DMS153 (cell line): ENCODE measurements at regions not wholly inside any gene's neighbourhood (a gene's known extent, or its start where the extent isn't known, plus 50 kb on each side); places are given as distances from the start of the nearest gene placed in this dataset.
A peak's percentile ranks its signal among the peaks of the same experiment; 100 is the strongest.

ENCODE experiments used
- DNase-seq: peaks from one replicate; lab custom pipeline; 2025; lab: John Stamatoyannopoulos, UW

DNA sequence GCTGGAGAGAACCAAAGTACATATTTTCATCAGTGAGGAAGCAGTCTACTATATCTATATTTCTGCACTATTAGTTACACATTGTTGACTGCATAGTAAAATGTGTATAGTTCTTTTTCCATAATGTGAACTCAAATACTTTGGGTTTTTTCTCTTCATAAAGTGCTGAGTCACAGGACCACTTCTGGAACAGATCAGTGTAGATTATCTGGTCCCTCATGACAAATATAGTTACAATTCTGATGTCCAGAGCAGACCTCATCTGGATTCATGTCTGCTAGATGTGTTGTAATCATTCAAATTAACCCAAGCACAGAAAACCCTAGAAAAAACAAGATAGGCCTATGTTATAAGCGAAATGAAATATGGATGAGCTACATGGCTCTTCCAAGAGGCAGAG lies 171.4 kb downstream of the SUCLA2 start:
- no peak for DNase-seq

DNA sequence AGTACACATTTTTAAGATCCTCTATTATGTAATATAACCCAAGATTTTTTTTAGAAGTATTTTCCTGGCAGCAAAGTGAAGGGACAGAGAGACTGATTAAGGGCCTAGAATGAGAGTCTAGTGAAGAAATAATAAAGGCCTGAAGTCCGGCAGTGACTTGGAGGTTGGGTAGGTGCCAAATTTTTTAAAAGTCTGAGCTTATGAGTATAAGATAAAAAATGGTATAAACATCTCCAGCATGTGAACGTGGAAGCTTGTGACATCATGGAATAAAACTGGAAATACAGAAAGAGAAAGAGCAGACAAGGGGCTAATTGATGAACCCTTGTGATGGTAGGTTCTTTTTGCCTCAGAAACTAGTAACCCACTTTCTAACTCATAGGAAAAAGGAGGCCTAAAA lies 174.6 kb downstream of the SUCLA2 start:
- no peak for DNase-seq

DNA sequence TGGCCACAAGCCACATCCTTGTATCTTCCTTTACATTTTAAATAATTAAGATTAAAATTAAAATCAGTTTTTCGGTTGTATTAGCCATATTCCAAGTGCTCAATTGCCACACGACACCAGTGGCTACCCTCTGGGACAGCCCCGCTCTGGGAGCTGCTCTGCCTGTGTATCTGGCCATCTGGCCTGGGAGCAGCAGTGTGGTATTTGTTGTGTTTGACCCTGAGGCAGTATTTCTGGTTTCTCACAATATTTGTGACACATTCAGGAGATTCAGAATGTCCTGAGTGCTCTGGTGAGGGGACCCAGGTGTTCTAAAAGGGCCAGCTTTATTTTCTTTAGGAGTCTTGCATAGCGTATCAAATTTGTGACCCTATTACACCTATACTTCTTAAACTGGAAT lies 179.0 kb downstream of the SUCLA2 start:
- no peak for DNase-seq

DNA sequence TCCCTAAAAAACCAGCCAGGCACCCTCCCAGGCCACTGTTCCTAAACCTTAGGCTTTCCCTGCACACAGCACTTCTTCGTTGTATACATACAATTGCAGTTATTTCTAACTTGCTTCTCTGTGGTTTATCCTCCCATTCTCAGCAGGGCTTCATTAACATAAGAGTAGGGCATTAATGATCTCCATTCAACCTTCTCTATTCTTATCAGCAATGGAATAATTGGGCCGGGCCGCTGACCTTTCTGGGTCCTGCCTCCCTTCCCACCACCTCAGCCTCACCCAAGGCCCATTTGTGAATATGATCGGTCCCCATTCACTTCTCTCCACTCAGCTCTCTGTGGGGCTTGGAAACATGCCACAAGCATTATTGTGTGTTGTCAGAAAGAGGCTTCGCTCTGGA lies 184.2 kb downstream of the SUCLA2 start:
- peak; percentile 39 for DNase-seq

DNA sequence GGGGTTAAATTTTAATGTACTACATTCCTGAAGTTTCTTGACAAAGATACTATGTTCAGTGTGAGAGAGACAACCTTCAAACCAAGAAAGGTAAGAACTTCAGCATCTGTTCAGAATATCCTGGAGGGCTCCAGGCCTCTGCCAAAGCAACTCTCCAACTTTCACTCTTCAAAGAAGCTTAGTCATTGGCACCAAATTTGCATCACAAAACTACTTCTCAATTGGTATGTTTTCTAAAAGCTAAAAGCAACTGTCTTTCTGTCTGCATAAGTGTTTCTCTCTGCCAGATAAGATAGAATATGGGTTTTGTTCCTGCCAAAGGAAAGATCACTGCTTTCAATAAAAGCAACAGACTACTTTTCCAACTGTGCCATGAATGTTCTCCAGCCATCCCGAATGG lies 187.4 kb downstream of the SUCLA2 start:
- no peak for DNase-seq

DNA sequence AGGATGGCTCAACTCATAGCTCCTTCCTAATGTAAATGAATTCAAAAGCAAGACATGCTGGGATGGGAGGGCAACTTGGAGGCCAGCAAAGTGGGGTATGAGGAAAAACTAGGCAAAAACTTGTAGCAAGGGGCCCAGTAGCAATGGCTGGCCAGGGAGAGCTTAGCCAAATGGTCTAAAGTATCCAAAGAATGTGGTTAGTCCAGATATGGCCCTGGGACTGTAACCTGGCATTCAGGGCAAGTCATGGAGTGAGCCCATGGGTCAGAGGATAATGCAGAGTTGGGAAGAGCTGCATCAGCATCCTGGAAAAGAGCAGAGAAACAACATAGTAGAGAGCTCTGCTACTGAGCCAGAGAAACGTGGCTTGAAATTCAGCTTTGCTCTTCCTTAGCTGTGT lies 191.7 kb downstream of the SUCLA2 start:
- no peak for DNase-seq

DNA sequence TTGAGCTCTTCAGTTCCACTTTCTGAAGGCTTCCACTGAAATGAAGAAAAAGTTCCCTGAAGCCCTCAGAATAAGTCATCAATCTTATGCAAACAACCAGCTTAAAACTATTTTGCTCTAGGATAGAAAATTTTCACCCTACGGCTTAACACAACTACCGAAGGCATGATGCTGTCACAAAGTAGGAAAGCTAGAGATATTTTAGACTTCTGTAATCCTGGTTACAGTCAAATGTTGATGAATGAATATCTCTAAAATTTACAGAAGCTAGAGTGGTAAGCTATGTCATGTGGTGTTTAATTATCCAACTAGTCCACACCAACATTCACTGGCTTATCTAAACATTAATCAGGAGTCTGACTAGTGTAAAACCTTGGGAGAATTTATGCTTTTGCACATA lies 197.9 kb downstream of the SUCLA2 start:
- no peak for DNase-seq

DNA sequence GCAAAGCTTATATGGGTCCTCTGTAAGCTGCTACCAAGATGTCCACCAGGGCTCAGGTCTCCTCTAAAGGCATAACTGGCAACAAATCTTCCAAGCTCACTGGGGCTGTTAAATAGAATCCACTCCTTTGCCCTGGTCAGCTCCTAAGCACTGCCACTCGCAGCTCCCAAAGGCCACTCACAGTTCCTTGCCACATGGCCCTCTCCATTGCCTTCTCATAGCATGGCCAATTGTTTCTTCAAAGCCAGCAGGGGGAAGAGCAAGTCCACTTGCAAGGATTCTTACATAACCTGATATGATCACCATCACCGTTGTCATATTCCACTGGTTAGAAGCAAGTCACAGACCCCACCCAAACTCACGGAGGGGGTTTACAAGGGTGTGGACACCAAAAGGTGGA lies 199.5 kb downstream of the SUCLA2 start:
- DNase-seq = no peak

DNA sequence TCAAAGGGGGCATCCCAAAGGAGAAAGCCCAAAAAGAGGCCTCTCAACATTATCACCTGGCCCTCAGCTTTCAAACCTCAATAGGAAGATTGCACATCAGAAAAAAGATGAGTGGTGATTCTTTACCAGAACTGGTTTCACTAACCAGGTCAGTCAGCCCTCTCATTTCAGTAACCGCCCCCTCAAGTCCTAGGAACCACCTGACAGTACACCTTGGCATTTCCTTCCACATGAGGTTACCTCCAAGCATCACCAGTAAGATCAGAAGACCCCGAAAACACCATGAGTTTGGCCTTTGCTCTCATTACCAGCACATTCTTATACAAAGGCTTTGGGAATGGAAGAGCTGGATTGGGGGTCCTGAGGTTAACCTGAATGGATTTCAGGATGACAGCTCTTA lies 200.5 kb downstream of the SUCLA2 start:
- DNase-seq = no peak

DNA sequence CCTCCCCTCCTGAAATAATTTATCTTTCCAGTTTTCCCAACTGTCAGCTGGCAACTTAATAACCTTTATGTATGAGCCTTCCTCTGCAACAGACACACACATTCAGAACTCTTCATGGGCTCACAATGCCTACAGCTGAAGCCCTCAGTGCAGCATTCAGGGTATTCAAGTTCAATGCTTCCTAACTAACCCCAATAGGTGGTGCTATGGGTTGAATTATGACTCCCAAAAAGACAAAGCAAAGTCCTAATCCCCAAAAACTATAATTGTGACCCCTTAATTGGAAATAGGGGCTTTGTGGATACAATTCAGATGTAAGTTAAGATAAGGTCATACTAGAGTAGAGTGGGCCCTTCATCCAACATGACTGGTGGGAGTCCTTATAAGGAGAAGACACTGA lies 202.2 kb downstream of the SUCLA2 start:
- DNase-seq = no peak

DNA sequence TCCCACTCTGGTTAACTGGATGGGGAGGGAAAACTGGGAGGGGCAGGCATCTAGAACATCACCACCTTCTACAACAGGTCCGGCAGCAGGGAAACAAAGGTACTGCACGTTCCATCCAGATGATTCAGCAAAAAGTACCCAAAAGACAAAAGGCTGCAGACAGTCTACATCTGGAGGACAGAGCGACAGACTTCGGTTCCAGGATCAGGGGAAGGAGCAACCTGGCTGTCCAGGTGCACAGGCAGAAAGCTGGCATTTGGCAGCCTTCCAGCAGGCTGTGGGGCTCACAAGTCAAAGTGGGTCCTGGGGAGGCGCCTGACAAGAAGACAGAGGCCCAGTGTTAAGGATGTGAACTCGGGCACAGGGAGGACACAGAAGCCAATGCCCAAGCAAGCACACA lies 202.9 kb downstream of the SUCLA2 start:
- DNase-seq = no peak

DNA sequence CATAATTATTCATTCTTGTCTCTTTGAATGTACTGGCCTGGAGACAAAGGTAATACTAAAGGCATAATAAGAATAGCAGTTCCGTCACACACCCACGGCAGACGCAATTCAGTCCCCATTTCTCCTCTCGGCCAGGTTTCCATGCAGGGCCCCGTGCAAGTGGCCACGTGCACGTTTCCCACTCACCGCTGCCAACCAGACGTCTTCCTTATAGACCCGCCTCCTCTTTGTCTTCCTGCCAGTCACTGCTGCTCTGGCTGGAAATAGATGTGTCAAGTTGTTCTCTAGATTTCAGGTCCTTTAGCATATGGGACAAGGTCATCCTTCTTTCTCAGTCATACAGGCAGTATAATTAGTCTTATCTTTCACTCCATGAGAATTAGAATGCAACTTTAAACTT lies 204.3 kb downstream of the SUCLA2 start:
- no peak for DNase-seq

DNA sequence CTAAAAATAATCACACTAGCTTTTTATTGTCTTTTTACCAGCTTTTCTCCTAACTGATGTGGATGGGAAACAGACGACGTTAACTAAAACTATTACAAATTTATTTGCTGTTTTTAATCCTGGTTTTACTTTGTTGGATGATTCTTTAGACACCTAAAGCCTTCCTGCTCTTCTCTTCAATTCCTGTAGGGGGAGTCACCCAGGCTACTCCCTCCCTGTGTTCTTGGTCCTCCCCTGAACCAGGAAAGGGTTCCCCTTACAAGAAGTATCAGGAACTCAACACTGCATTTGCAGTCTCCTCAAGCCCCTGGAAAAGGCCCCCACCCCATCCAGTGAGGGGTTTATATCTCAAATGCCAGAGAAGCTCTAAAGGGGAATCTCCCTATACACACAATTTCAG lies 206.1 kb downstream of the SUCLA2 start:
- DNase-seq = no peak

DNA sequence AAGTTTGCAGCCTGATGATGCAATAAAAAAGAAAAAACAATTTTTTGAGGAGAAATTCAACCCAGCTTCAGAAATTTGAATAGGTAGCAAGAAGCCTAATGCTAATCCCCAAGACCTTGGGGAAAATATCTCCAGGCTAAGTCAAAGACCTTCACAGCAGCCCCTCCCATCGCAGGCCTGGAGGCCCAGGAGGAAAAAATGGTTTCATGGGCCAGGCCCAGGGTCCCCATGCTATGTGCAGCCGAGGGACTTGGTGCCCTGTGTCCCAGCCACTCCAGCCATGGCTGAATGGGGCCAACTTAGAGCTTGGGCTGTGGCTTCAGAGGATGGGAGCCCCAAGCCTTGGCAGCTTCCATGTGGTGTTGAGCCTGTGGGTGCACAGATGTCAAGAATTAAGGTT lies 210.3 kb downstream of the SUCLA2 start:
- DNase-seq = no peak

DNA sequence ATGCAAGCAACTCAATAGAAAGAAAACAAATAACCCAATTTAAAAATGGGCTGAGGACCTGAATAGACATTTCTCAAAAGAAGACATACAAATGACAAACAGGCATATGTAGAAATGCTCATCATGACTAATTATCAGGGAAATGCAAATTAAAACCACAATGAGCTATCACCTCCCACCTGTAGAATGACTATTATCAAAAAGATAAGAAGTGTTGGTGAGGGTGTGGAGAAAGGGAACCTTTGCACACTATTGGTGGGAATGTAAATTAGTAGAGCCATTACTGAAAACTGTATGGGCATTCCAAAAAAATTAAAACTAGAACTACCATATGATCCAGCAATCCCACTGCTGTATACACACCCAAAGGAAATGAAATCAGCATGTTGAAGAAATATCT lies 212.2 kb downstream of the SUCLA2 start:
- no peak for DNase-seq

DNA sequence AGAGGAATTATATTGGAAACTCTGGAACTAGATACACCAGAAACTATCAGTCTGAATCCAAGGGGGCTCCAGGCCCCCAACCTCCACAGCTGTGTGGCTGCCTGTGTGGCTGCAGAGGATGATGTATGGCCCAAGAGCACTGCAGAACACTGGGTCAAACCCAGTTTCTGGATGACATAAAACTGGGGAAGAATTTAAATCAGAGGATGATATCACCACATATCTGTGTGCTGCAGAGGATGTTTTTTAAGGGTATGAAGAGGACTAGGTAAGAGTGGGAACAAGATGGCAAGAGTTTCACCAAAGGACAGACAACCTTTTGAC lies 226.4 kb downstream of the SUCLA2 start:
- DNase-seq = no peak

DNA sequence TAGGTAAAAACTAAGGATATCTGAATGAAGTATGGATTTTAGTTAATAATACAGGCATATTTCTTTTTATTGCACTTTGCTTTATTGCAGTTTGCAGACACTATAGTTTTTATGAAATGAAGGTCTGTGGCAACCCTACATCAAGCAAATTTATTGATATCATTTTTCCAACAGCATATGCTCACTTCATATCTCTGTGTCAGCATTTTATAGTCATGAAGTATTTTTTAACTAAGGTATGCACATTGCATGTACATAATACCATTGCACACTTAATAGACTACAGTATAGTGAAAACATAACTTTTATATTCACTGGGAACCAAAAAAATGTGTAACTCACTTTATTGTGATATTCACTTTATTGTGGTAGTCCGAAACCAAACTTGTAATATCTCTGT lies 236.3 kb downstream of the SUCLA2 start:
- no peak for DNase-seq

DNA sequence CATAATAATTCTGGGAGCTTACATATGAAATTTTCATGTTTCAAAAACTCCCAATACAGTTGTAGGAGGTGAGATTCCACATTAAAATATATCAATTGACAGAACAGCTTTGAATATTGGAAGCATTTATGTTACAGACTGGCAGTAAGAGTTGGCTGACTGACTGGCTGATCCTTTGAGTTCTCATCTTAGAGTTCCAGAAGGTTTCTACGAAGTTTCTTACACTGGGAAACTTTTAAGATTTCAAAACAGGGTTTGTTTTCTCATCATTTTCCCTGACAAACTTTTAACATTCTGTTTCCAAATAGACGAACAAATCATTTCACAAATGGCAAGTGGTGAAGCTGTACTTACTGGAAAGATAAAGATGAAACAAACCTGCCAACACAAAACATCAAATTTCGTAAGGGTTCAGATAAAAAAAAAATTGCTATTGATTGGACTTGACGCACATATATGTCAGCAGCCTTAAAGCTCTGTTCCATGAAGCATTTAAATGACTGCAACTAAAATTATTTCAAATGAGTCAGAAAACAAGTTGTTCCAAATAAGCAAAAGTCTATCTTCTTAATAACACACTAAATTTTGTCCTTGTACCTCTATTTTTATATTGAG lies 243.5 kb downstream of the SUCLA2 start:
- DNase-seq = no peak

DNA sequence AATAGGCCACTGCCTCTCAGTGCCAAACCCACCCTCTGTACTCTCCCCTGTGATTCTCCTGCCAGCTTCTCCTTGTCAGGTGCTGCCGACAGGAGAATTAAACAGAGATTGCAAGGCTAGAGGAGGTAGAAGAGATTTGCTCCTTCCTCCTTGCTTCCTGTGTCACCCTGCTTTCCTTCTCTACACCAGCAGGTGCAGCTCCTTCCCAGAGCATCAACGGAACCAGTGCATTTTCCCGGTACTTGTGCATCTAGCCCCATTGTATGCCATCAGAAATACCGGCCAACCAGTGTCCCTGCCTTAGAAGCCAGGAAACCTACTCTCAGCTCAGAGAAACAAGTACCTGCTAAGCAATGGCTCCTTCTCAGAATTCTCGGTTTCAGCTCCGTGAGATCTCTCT lies 253.2 kb downstream of the SUCLA2 start:
- DNase-seq = no peak

DNA sequence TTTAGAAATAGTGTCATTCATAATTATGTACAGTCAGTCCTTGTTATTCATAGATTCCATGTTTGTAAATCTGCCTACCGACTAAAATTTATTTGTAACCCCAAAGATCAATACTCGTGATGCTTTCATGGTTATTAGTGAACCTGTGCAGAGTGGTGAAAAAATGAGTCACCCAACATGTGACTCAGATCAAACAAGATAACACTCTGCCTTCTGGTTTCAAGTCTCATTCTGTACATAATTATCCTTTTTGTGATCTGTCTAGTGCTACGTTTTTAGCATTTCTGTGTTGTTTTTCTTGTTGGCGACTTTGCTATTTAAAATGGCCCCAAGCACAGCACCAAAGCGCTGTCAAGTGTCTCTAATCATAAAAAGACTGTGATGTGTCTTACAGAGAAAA lies 274.7 kb downstream of the SUCLA2 start:
- no peak for DNase-seq

DNA sequence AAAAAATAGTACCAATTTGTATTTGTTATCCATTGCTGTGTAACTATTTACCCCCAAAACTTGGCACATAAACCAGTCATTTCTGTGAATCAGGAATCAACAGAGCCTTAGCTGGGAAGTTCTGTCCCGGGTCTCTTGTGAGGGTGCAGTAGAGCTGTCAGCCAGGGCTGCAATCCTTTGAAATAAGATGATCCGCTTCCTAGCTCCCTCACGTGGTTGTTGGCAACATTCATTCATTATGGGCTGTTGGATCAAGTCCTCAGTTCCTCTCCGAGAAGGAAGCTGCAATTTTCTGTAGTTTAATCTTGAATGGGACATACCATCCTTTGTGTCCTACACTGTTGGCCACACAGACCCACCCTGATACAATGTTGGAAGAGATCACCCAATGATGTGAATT lies 277.2 kb downstream of the SUCLA2 start:
- no peak for DNase-seq

DNA sequence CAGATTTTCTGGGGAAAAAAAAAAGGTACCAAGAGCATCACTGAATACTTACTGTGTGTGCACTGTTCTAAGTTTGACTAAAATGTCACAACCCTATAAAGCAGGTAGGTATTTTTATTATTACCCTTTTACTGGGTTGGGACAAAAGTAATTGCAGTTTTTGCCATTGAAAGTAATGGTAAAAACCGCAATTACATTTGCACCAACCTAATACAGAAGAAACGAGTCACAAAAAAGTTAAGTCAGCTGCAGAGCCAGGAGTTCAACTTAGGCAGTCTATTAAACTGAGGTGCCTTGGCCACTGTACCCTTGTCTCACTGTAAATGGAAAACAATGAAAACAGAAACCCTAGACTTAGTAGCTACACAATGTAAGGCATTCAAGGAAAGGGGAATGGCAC lies 281.9 kb downstream of the SUCLA2 start:
- no peak for DNase-seq

DNA sequence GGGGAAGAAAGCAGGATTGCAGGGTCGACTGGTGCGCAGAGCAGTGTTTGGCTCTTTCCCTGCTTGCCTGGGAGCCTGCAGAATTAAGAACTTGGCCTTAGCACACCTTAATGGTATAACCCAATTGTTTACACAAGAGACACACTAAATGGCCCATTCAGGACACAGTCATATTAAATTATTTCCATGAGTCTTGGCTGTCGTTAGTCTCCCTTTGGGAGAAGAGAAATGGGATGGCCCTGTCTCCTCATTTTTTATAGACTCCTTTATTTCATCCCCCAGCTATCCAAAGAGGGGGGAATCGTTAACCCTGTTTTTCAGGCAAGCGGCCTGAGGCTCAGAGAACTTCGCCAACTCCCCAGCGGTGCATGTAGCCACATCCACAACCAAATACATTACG lies 282.5 kb downstream of the SUCLA2 start:
- DNase-seq = no peak

DNA sequence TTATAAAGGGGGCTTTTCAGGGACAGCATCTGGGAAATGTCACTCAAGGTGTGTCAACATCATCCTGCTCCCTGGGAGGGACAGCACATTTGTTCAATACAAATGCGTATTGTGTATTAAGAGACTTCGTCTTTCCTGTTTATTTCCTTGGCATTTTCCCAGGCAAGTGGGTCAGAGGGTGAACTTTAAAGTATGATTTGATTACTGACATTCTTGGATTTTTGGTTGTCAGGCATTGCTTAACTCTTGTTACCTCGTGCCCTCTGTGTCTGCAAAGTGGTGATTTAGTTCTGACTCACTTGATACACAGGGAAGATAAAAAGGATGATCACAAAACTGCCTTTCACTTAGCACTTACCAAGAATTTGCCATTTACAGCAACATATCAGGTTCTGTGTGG lies 292.7 kb downstream of the SUCLA2 start:
- DNase-seq = no peak

DNA sequence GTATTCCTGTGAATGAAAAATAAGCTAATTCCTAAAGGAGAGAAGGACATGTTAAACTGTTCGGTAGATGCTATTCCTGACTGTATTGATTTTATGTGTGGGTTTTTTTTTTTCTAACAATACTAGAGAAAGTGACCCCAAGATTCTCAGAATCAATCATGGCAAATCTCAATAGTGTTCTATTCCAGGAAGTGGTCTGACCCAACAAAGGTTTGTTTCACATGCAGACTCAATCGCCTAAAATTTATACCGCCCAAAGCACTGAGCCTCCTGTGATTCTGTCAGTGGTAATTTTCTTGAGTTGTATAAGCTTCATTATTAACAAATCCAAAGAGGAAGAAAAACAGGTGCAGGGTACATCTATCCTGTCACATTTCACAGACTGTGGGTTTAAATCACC lies 293.7 kb downstream of the SUCLA2 start:
- no peak for DNase-seq
